ENCODE measurements at regions not wholly inside any gene's neighbourhood (a gene's known extent, or its start where the extent isn't known, plus 50 kb on each side); places are given as distances from the start of the nearest gene placed in this dataset.

DNA sequence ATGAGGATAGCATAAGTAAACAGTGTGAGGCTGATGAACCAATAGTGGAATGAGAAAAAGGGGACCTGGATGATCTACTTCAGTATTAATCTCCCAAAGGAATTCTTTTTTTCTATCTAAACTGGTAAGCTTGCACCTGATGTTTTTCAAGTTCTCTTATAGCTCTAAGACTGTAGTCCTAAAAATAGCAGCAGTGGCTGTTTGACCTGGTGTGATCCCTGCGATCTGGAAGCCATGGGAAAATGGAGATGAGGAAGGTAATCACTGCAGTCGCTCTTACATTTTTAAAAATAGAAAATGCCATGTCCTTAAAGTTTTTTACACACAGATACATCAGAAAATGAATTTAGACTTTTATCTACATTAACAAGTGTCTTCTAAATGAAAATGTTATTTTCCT lies 926.4 kb upstream of the SLC35B3 start:
- no peaks in the 10 kb centered on the region for H3K36me3 ChIP-seq (ENCODE audit: insufficient read depth, low read length)
- H3K9ac ChIP-seq (ENCODE audit: low read length), result no peak overlapping the region
- H3K4me3 ChIP-seq (ENCODE audit: low read depth in 1 of 2, low read length in 2 of 2), result no peak overlapping the region
- H3K9me3 ChIP-seq (ENCODE audit: low read length), result no peaks in the 10 kb centered on the region
- no peaks in the 10 kb centered on the region for H3K27me3 ChIP-seq (ENCODE audit: control insufficient read depth in 1 of 2, insufficient read depth in 2 of 2, low read length in 2 of 2)
- no peaks in the 10 kb centered on the region for H3K4me1 ChIP-seq (ENCODE audit: insufficient read depth, low read length)
- H3K27ac ChIP-seq (ENCODE audit: low read depth, low read length), result no peak overlapping the region

DNA sequence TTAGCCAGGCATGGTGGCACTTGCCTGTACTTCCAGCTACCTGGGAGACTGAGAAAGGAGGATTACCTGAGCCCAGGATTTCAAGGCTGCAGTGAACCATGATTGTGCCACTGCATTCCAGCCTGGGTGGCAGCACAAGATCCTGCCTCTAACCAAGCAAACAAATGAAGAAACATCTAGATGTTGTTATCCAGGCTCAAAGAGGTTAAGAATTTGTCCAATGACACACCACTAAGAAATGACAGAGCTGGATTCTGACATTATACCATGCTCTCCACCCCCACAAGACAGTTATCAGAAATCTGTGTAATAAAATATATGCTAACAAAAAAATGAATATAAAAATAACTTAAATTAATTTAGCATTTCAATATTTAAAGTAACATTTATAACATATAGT lies 925.5 kb upstream of the SLC35B3 start:
- Histone ChIP-seq H3K9me3 (ENCODE audit: low read length) (no peaks in the 10 kb centered on the region), H3K4me3 (ENCODE audit: low read depth in 1 of 2, low read length in 2 of 2) (no peak overlapping the region), H3K27me3 (ENCODE audit: control insufficient read depth in 1 of 2, insufficient read depth in 2 of 2, low read length in 2 of 2) (no peaks in the 10 kb centered on the region), H3K9ac (ENCODE audit: low read length) (no peak overlapping the region), H3K36me3 (ENCODE audit: insufficient read depth, low read length) (no peaks in the 10 kb centered on the region), H3K4me1 (ENCODE audit: insufficient read depth, low read length) (no peaks in the 10 kb centered on the region), H3K27ac (ENCODE audit: low read depth, low read length) (no peak overlapping the region)

DNA sequence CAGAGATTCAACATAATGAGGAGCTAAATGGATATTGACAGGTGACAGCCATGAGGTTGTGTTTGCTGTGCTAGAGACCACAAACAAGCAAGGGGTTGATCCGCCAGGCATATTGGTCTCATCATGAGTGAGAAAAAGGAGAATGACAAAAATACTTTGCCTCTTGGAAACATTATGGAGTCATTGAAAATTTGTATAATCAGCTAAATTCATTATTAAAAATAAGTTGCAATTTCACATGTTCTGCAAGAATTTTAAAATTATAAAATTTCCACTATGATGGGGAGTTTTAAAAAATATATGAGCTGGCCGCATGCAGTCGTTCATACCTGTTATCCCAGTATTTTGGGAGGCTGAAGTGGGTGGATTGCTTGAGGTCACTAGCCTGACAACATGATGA lies 912.3 kb upstream of the SLC35B3 start:
- Histone ChIP-seq H3K27ac (ENCODE audit: low read depth, low read length) (no peak overlapping the region), H3K9me3 (ENCODE audit: low read length) (no peaks in the 10 kb centered on the region), H3K27me3 (ENCODE audit: control insufficient read depth in 1 of 2, insufficient read depth in 2 of 2, low read length in 2 of 2) (no peaks in the 10 kb centered on the region), H3K9ac (ENCODE audit: low read length) (no peak overlapping the region), H3K4me3 (ENCODE audit: low read depth in 1 of 2, low read length in 2 of 2) (no peak overlapping the region), H3K36me3 (ENCODE audit: insufficient read depth, low read length) (no peaks in the 10 kb centered on the region), H3K4me1 (ENCODE audit: insufficient read depth, low read length) (no peaks in the 10 kb centered on the region)

DNA sequence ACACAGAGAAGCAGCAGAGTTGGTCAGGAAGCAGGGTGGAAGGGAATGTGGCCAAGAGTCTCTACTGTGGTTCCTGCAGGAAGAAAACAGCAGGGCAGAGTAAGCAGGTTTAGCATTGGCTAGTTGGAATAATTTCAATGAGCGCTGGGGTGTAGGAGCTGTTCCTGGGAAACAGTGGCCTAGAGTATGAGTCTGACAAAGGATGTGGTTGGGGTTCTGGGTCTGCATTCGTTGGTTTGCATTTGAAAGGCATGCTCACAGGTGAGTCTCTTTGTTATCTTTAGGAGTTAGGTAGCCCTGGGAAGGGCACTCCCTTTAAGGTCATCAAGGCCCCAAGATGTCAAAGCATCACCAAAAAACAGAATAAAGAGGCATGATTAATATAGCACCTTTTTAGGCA lies 911.6 kb upstream of the SLC35B3 start:
- Histone ChIP-seq H3K4me1 (ENCODE audit: insufficient read depth, low read length) (no peaks in the 10 kb centered on the region), H3K9ac (ENCODE audit: low read length) (no peak overlapping the region), H3K36me3 (ENCODE audit: insufficient read depth, low read length) (no peaks in the 10 kb centered on the region), H3K27me3 (ENCODE audit: control insufficient read depth in 1 of 2, insufficient read depth in 2 of 2, low read length in 2 of 2) (no peaks in the 10 kb centered on the region), H3K4me3 (ENCODE audit: low read depth in 1 of 2, low read length in 2 of 2) (no peak overlapping the region), H3K9me3 (ENCODE audit: low read length) (no peaks in the 10 kb centered on the region), H3K27ac (ENCODE audit: low read depth, low read length) (no peak overlapping the region)

DNA sequence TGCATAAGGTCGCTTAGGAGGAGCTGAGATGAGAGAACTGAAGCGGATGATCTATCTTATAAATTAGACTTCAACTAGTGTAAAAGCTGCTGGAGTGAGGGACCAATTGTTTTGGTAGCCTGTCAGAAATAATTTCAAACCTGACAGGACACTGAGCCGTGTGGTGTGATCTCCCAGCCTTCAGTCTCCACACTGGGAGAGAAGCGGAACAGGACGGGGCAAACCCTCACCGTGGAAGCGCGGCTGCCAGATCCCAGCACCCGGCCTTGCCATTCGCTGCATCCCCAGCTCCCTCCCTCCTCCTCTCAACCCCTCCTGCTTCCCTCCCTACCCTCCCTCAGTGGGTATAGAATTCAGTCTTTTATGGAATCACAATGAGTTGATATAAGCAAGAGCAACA lies 900.1 kb upstream of the SLC35B3 start:
- H3K9me3 ChIP-seq (ENCODE audit: low read length), result no peaks in the 10 kb centered on the region
- H3K9ac ChIP-seq (ENCODE audit: low read length), result no peak overlapping the region
- no peak overlapping the region for H3K4me3 ChIP-seq (ENCODE audit: low read depth in 1 of 2, low read length in 2 of 2)
- no peak overlapping the region for H3K27ac ChIP-seq (ENCODE audit: low read depth, low read length)
- no peaks in the 10 kb centered on the region for H3K27me3 ChIP-seq (ENCODE audit: control insufficient read depth in 1 of 2, insufficient read depth in 2 of 2, low read length in 2 of 2)
- no peaks in the 10 kb centered on the region for H3K4me1 ChIP-seq (ENCODE audit: insufficient read depth, low read length)
- H3K36me3 ChIP-seq (ENCODE audit: insufficient read depth, low read length), result no peaks in the 10 kb centered on the region

DNA sequence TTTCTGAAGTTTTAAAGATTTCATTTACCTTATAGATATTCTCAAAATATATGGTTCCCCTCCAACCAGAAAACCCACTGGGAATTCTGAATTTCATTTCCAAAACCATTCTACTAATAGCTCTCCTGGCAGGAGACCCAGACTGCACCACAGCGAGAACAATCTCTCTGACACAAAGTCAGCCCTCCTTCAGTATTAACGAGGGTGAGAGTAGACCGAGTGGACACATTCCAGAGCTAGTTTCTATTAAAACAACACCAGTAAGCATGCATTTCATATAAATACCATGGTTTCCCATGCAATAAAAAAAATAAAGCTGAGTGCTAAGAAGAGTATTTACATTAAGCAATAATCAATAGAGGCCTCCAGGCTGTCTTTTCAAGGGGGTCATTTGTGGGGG lies 899.6 kb upstream of the SLC35B3 start:
- H3K27ac ChIP-seq (ENCODE audit: low read depth, low read length), result no peak overlapping the region
- H3K4me3 ChIP-seq (ENCODE audit: low read depth in 1 of 2, low read length in 2 of 2), result no peak overlapping the region
- no peaks in the 10 kb centered on the region for H3K36me3 ChIP-seq (ENCODE audit: insufficient read depth, low read length)
- no peak overlapping the region for H3K9ac ChIP-seq (ENCODE audit: low read length)
- no peaks in the 10 kb centered on the region for H3K27me3 ChIP-seq (ENCODE audit: control insufficient read depth in 1 of 2, insufficient read depth in 2 of 2, low read length in 2 of 2)
- no peaks in the 10 kb centered on the region for H3K9me3 ChIP-seq (ENCODE audit: low read length)
- H3K4me1 ChIP-seq (ENCODE audit: insufficient read depth, low read length), result no peaks in the 10 kb centered on the region

DNA sequence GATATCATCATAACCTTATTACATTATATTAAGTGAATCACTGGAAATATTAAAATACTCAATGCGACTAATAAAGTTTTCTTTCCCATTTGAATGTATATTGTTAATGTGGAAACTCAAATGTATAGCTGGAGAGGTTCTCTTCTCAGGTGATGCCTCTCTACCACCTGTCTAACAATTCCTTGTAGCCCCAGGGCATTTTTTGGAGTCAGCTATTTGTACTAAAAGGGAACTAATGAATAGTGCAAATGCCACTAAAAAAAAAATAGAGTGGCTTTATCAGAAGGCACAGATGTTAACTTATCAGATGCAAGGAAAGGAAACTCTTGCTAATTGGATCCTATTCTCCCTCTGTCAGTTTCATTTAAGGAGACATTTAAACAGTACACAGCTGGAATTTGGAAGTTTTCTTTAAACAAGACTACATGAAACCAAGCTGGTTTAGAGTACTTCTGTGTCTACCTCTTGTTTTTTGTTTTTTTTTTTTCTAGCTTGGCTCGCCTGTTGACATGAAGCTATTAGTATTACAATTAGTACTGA lies 897.0 kb upstream of the SLC35B3 start:
- no peaks in the 10 kb centered on the region for H3K27me3 ChIP-seq (ENCODE audit: control insufficient read depth in 1 of 2, insufficient read depth in 2 of 2, low read length in 2 of 2)
- no peak overlapping the region for H3K27ac ChIP-seq (ENCODE audit: low read depth, low read length)
- no peaks in the 10 kb centered on the region for H3K36me3 ChIP-seq (ENCODE audit: insufficient read depth, low read length)
- H3K4me3 ChIP-seq (ENCODE audit: low read depth in 1 of 2, low read length in 2 of 2), result no peak overlapping the region
- H3K4me1 ChIP-seq (ENCODE audit: insufficient read depth, low read length), result no peaks in the 10 kb centered on the region
- no peaks in the 10 kb centered on the region for H3K9me3 ChIP-seq (ENCODE audit: low read length)
- H3K9ac ChIP-seq (ENCODE audit: low read length), result no peak overlapping the region

DNA sequence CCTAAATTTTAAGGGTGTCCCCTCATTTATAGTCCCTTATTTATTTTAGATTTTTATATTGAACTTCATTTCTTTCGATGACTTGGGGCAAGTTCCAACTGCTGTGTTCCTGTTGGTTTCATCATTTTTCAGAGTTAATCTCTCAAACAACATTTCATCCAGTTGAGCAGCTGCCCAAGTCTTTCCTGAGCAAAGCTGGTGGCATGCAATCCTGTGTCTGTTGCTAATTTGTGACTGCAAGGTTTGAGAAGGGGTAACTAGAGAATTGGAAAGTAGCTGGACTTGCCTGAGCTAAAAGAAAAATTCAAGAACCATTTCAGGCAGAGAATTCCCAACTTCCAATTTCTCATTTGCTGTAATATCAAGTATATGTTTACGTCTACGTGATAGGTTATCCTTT lies 881.5 kb upstream of the SLC35B3 start:
- H3K4me3 ChIP-seq (ENCODE audit: low read depth in 1 of 2, low read length in 2 of 2), result no peak overlapping the region
- H3K27me3 ChIP-seq (ENCODE audit: control insufficient read depth in 1 of 2, insufficient read depth in 2 of 2, low read length in 2 of 2), result no peaks in the 10 kb centered on the region
- H3K4me1 ChIP-seq (ENCODE audit: insufficient read depth, low read length), result no peaks in the 10 kb centered on the region
- no peak overlapping the region for H3K9ac ChIP-seq (ENCODE audit: low read length)
- no peaks in the 10 kb centered on the region for H3K36me3 ChIP-seq (ENCODE audit: insufficient read depth, low read length)
- H3K27ac ChIP-seq (ENCODE audit: low read depth, low read length), result no peak overlapping the region
- H3K9me3 ChIP-seq (ENCODE audit: low read length), result no peaks in the 10 kb centered on the region

DNA sequence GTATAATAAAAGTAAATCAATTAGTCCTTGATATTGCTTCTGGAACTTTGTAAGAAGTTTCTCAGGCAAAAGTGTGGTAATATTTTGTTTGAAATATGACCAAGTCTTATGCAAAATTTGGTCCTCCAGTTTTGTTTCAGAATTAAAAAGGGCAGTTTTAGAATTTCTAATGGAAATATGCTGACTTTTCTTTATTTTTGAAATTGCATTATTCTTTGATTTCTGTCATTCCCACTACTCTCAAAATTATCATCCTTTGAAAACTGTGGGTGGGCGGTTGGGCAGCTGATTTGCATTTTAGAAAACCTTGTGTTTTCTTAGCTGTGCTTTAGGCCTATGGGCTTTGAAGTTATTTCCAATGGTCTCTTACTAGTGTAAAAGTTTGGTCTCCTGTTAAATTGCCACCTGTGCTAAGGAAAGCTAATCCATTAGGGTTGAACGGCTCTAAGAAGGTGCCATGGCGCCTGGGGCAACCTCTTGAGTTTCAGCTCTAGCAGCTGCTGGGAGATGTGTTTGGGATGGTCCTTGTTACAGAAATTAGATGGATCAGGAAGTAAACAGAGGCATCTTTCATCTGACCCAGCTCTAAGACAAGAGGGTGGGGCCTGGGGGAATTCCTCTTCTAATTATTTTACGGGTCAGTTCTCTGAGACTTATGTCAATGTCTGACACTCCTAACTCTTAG lies 880.8 kb upstream of the SLC35B3 start:
- H3K27me3 ChIP-seq (ENCODE audit: control insufficient read depth in 1 of 2, insufficient read depth in 2 of 2, low read length in 2 of 2), result no peaks in the 10 kb centered on the region
- H3K9ac ChIP-seq (ENCODE audit: low read length), result no peak overlapping the region
- no peak overlapping the region for H3K27ac ChIP-seq (ENCODE audit: low read depth, low read length)
- H3K36me3 ChIP-seq (ENCODE audit: insufficient read depth, low read length), result no peaks in the 10 kb centered on the region
- H3K4me3 ChIP-seq (ENCODE audit: low read depth in 1 of 2, low read length in 2 of 2), result no peak overlapping the region
- no peaks in the 10 kb centered on the region for H3K9me3 ChIP-seq (ENCODE audit: low read length)
- H3K4me1 ChIP-seq (ENCODE audit: insufficient read depth, low read length), result no peaks in the 10 kb centered on the region

DNA sequence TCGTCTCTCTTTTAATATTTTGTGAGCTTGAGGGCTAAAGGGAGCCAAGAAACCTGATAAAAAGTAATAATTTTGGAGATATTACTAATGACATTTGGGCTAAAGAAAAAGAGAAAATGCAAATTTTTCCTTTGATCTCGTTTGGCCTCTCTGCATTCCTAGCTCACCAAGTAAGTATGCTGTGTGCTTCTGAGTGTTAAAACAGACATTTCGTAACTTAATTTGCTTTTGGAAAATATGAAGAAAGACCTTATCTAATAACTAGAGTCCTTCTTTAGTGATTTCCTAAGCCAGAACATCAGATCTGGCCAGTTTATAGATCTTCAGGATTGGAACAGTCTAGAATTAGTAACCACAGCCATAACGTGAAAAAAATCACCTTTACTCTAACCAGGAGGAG lies 872.9 kb upstream of the SLC35B3 start:
- Histone ChIP-seq H3K36me3 (ENCODE audit: insufficient read depth, low read length) (no peaks in the 10 kb centered on the region), H3K27me3 (ENCODE audit: control insufficient read depth in 1 of 2, insufficient read depth in 2 of 2, low read length in 2 of 2) (no peaks in the 10 kb centered on the region), H3K9ac (ENCODE audit: low read length) (no peak overlapping the region), H3K4me1 (ENCODE audit: insufficient read depth, low read length) (no peaks in the 10 kb centered on the region), H3K4me3 (ENCODE audit: low read depth in 1 of 2, low read length in 2 of 2) (no peak overlapping the region), H3K9me3 (ENCODE audit: low read length) (no peaks in the 10 kb centered on the region), H3K27ac (ENCODE audit: low read depth, low read length) (no peak overlapping the region)

DNA sequence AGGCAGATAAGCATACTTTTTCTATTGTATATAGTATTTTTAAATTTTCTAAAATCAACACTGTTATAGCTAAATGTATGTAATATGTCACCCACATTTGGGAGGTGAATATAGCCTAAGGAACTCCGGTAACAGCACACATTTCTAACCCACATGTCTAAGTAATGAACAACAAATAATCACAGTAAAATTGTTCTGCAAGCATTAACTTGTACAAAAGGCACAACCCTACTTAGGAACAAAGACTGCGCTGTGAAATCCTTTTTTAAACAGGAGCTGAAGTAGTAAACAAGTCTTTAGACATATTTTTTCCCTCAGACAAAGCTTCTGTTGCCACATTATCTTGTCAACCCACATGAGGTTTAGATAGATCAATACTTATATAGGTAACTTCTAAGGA lies 872.4 kb upstream of the SLC35B3 start:
- no peaks in the 10 kb centered on the region for H3K36me3 ChIP-seq (ENCODE audit: insufficient read depth, low read length)
- H3K27ac ChIP-seq (ENCODE audit: low read depth, low read length), result no peak overlapping the region
- H3K4me1 ChIP-seq (ENCODE audit: insufficient read depth, low read length), result no peaks in the 10 kb centered on the region

DNA sequence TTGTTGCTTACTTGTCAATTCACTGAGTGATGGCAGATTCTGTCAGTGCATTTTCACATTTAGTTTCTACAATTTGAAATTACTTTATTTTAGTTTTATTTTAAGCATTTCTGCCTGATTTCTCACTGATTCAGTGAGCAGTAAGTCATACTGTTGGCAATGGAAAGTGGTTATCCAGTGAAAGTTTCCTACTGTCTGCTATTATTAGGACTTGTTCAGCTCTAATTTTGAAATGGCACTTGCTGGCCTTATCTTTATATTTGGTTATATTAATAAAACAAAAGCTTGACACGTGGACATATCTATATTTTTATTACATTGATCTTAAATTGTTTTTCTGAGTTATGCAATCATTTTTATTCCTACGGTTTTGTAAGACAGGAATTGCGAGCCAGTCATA lies 871.8 kb upstream of the SLC35B3 start:
- Histone ChIP-seq H3K9me3 (ENCODE audit: low read length) (no peaks in the 10 kb centered on the region), H3K9ac (ENCODE audit: low read length) (no peak overlapping the region), H3K27me3 (ENCODE audit: control insufficient read depth in 1 of 2, insufficient read depth in 2 of 2, low read length in 2 of 2) (no peaks in the 10 kb centered on the region), H3K27ac (ENCODE audit: low read depth, low read length) (no peak overlapping the region), H3K4me3 (ENCODE audit: low read depth in 1 of 2, low read length in 2 of 2) (no peak overlapping the region), H3K36me3 (ENCODE audit: insufficient read depth, low read length) (no peaks in the 10 kb centered on the region), H3K4me1 (ENCODE audit: insufficient read depth, low read length) (no peaks in the 10 kb centered on the region)

More for the DNA sequence above, 872.4 kb upstream of the SLC35B3 start:
- Histone ChIP-seq H3K27me3 (ENCODE audit: control insufficient read depth in 1 of 2, insufficient read depth in 2 of 2, low read length in 2 of 2) (no peaks in the 10 kb centered on the region), H3K4me3 (ENCODE audit: low read depth in 1 of 2, low read length in 2 of 2) (no peak overlapping the region), H3K9ac (ENCODE audit: low read length) (no peak overlapping the region), H3K9me3 (ENCODE audit: low read length) (no peaks in the 10 kb centered on the region)
